Right lobe of liver (tissue), 4 donors: ENCODE measurements at regions not wholly inside any gene's neighbourhood (a gene's known extent, or its start where the extent isn't known, plus 50 kb on each side); places are given as distances from the start of the nearest gene placed in this dataset.

ENCODE experiments used
- POLR2A ChIP-seq: fragments of 450-650 bp; IDR thresholded peaks from one replicate; pipeline ENCODE4 v1.6.1; 2017; ENCODE audit warnings: antibody characterized with exemption, mild to moderate bottlenecking
- TF ChIP-seq, protein P1 (sequence below), 4 donors: fragments of 200-600 bp in 3 of 4; fragments of 450-650 bp in 1 of 4; IDR thresholded peaks; one replicate each; pipeline versions ENCODE4 v1.5.1 to v1.8.0; 2016 to 2022; ENCODE audit warnings: antibody characterized with exemption in 4 of 4, mild to moderate bottlenecking in 2 of 4
- donor health status: DM: no; HTN: no; CAD: no.
- donor health status: DM: no; HTN: no; CAD: no.
- donor health status: DM: no; HTN: yes; CAD: no.

DNA sequence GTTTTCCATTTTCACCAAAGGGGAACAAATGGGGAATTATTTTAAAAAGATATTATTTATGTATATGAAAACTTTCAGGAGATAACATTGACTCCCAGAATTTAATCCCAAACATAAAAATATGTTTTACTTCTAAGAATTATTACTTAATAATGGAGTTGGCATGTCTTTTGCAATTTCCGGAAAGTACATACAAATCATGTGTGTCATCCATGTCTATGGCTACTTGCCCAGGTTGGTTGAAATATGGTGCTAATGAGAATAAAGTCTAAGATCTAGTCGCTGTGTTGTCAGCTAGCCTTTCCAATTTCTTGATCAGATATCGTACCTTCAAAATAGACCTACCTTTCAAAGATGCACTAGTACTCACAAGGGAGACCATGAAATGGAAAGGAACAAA, 1003.2 kb upstream of the PCDH20 start:
- TF ChIP-seq, protein P1, sequence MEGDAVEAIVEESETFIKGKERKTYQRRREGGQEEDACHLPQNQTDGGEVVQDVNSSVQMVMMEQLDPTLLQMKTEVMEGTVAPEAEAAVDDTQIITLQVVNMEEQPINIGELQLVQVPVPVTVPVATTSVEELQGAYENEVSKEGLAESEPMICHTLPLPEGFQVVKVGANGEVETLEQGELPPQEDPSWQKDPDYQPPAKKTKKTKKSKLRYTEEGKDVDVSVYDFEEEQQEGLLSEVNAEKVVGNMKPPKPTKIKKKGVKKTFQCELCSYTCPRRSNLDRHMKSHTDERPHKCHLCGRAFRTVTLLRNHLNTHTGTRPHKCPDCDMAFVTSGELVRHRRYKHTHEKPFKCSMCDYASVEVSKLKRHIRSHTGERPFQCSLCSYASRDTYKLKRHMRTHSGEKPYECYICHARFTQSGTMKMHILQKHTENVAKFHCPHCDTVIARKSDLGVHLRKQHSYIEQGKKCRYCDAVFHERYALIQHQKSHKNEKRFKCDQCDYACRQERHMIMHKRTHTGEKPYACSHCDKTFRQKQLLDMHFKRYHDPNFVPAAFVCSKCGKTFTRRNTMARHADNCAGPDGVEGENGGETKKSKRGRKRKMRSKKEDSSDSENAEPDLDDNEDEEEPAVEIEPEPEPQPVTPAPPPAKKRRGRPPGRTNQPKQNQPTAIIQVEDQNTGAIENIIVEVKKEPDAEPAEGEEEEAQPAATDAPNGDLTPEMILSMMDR (IDR thresholded peaks at IDR 0.05): no peak
- TF ChIP-seq POLR2A: no peak
